DOHH2 (cell line): ENCODE measurements at regions not wholly inside any gene's neighbourhood (a gene's known extent, or its start where the extent isn't known, plus 50 kb on each side); places are given as distances from the start of the nearest gene placed in this dataset.

Experiments
- CTCF ChIP-seq: fragments of 200-600 bp; sonication (generic); IDR thresholded peaks from one replicate; pipeline ENCODE4 v1.5.1; 2014; ENCODE audit warnings: antibody characterized with exemption, mild to moderate bottlenecking, low read depth, low read length; ENCODE audit not compliant: poor library complexity, severe bottlenecking
- EZH2phosphoT487 ChIP-seq: fragments of 200-600 bp; sonication (generic); IDR thresholded peaks from 2 replicates; pipeline ENCODE4 v1.6.1; 2017; ENCODE audit warnings: borderline replicate concordance, mild to moderate bottlenecking, antibody characterized with exemption, low read length, moderate library complexity, mixed read lengths

DNA sequence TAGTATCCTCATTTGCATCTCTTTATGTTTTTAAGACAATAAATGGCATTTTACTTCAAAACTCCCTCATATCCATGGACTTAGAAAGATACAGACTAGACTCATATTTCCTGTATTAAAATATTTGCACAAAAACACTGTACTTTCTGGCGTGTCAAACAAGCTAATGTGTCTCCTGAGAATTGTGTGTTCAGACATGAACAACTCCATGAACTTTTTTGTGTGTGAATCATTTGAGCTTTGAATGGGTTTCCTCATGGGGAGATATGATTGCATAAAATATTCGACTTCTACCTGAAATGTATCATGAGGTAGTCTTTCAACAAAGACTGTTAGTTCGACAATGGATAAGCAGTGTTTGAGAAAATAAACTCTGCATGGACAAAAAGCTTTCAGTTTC lies 58.8 kb downstream of the TMEM30B start:
- TF ChIP-seq CTCF (no peak), EZH2phosphoT487 (no peak)
